ENCODE measurements at regions not wholly inside any gene's neighbourhood (a gene's known extent, or its start where the extent isn't known, plus 50 kb on each side); places are given as distances from the start of the nearest gene placed in this dataset.

GRCh38 chr12:77435446-77436091 lies 370.2 kb upstream of the E2F7 start:
- Histone ChIP-seq H3K36me3 (ENCODE audit: insufficient read depth, insufficient read length, low read length) (no peaks in the 10 kb centered on the region), H3K4me1 (ENCODE audit: insufficient read depth, insufficient read length) (no peaks in the 10 kb centered on the region), H3K27me3 (ENCODE audit: insufficient read depth, insufficient read length) (no peaks in the 10 kb centered on the region), H3K9me3 (ENCODE audit: insufficient read depth, low read length) (no peaks in the 10 kb centered on the region), H3K4me3 (ENCODE audit: insufficient read length, low read depth) (no peak overlapping the region), H3K9ac (ENCODE audit: insufficient read length, low read depth) (no peak overlapping the region)
- no peak for DNase-seq (ENCODE audit: low read depth, low spot score)
- TF ChIP-seq YY1 (IDR thresholded peaks at IDR 0.05; ENCODE audit: insufficient read depth, insufficient read length): no peak
- no peak for TF ChIP-seq ZNF274 (IDR thresholded peaks at IDR 0.05; ENCODE audit: low read depth, low read length)
- no peak for TF ChIP-seq SUZ12 (IDR thresholded peaks at IDR 0.05; ENCODE audit: extremely low read depth, insufficient read depth, insufficient read length)

GRCh38 chr12:77433799-77434198 lies 368.4 kb upstream of the E2F7 start:
- TF ChIP-seq ZNF274 (IDR thresholded peaks at IDR 0.05; ENCODE audit: low read depth, low read length): no peak
- no peak for TF ChIP-seq SUZ12 (IDR thresholded peaks at IDR 0.05; ENCODE audit: extremely low read depth, insufficient read depth, insufficient read length)
- no peak for TF ChIP-seq YY1 (IDR thresholded peaks at IDR 0.05; ENCODE audit: insufficient read depth, insufficient read length)

GRCh38 chr12:77429426-77429825 lies 364.1 kb upstream of the E2F7 start:
- no peak for TF ChIP-seq SUZ12 (IDR thresholded peaks at IDR 0.05; ENCODE audit: extremely low read depth, insufficient read depth, insufficient read length)
- TF ChIP-seq YY1 (IDR thresholded peaks at IDR 0.05; ENCODE audit: insufficient read depth, insufficient read length): no peak
- no peak for TF ChIP-seq ZNF274 (IDR thresholded peaks at IDR 0.05; ENCODE audit: low read depth, low read length)
- no peaks in the 10 kb centered on the region for H3K4me1 ChIP-seq (ENCODE audit: insufficient read depth, insufficient read length)
- no peak for DNase-seq (ENCODE audit: low read depth, low spot score)
- H3K27me3 ChIP-seq (ENCODE audit: insufficient read depth, insufficient read length): no peaks in the 10 kb centered on the region
- no peaks in the 10 kb centered on the region for H3K36me3 ChIP-seq (ENCODE audit: insufficient read depth, insufficient read length, low read length)
- H3K9ac ChIP-seq (ENCODE audit: insufficient read length, low read depth): no peak overlapping the region
- H3K9me3 ChIP-seq (ENCODE audit: insufficient read depth, low read length): no peaks in the 10 kb centered on the region
- H3K4me3 ChIP-seq (ENCODE audit: insufficient read length, low read depth): no peak overlapping the region

More at GRCh38 chr12:77433799-77434198, 368.4 kb upstream of the E2F7 start:
- Histone ChIP-seq H3K9ac (ENCODE audit: insufficient read length, low read depth) (no peak overlapping the region), H3K36me3 (ENCODE audit: insufficient read depth, insufficient read length, low read length) (no peaks in the 10 kb centered on the region), H3K9me3 (ENCODE audit: insufficient read depth, low read length) (no peaks in the 10 kb centered on the region), H3K27me3 (ENCODE audit: insufficient read depth, insufficient read length) (no peaks in the 10 kb centered on the region), H3K4me1 (ENCODE audit: insufficient read depth, insufficient read length) (no peaks in the 10 kb centered on the region), H3K4me3 (ENCODE audit: insufficient read length, low read depth) (no peak overlapping the region)
- DNase-seq (ENCODE audit: low read depth, low spot score): no peak

GRCh38 chr12:77421152-77421551 lies 355.8 kb upstream of the E2F7 start:
- Histone ChIP-seq H3K4me1 (ENCODE audit: insufficient read depth, insufficient read length) (no peaks in the 10 kb centered on the region), H3K9me3 (ENCODE audit: insufficient read depth, low read length) (no peaks in the 10 kb centered on the region), H3K4me3 (ENCODE audit: insufficient read length, low read depth) (no peak overlapping the region), H3K36me3 (ENCODE audit: insufficient read depth, insufficient read length, low read length) (no peaks in the 10 kb centered on the region), H3K9ac (ENCODE audit: insufficient read length, low read depth) (no peak overlapping the region), H3K27me3 (ENCODE audit: insufficient read depth, insufficient read length) (no peaks in the 10 kb centered on the region)
- TF ChIP-seq ZNF274 (IDR thresholded peaks at IDR 0.05; ENCODE audit: low read depth, low read length) (no peak), SUZ12 (IDR thresholded peaks at IDR 0.05; ENCODE audit: extremely low read depth, insufficient read depth, insufficient read length) (no peak)
- no peak for DNase-seq (ENCODE audit: low read depth, low spot score)

GRCh38 chr12:77409551-77409950 lies 344.2 kb upstream of the E2F7 start:
- H3K36me3 ChIP-seq (ENCODE audit: insufficient read depth, insufficient read length, low read length): no peaks in the 10 kb centered on the region
- H3K4me3 ChIP-seq (ENCODE audit: insufficient read length, low read depth): no peak overlapping the region
- DNase-seq (ENCODE audit: low read depth, low spot score): no peak
- TF ChIP-seq YY1 (IDR thresholded peaks at IDR 0.05; ENCODE audit: insufficient read depth, insufficient read length): no peak
- no peak for TF ChIP-seq SUZ12 (IDR thresholded peaks at IDR 0.05; ENCODE audit: extremely low read depth, insufficient read depth, insufficient read length)
- TF ChIP-seq ZNF274 (IDR thresholded peaks at IDR 0.05; ENCODE audit: low read depth, low read length): no peak
- H3K4me1 ChIP-seq (ENCODE audit: insufficient read depth, insufficient read length): no peaks in the 10 kb centered on the region
- H3K9me3 ChIP-seq (ENCODE audit: insufficient read depth, low read length): no peaks in the 10 kb centered on the region
- H3K9ac ChIP-seq (ENCODE audit: insufficient read length, low read depth): no peak overlapping the region
- H3K27me3 ChIP-seq (ENCODE audit: insufficient read depth, insufficient read length): no peaks in the 10 kb centered on the region

- no peaks in the 10 kb centered on the region for H3K4me1 ChIP-seq (ENCODE audit: insufficient read depth, insufficient read length)
- no peak overlapping the region for H3K9ac ChIP-seq (ENCODE audit: insufficient read length, low read depth)
- DNase-seq (ENCODE audit: low read depth, low spot score): no peak
- no peaks in the 10 kb centered on the region for H3K9me3 ChIP-seq (ENCODE audit: insufficient read depth, low read length)
- H3K36me3 ChIP-seq (ENCODE audit: insufficient read depth, insufficient read length, low read length): no peaks in the 10 kb centered on the region
- no peaks in the 10 kb centered on the region for H3K27me3 ChIP-seq (ENCODE audit: insufficient read depth, insufficient read length)
- TF ChIP-seq ZNF274 (IDR thresholded peaks at IDR 0.05; ENCODE audit: low read depth, low read length) (no peak), SUZ12 (IDR thresholded peaks at IDR 0.05; ENCODE audit: extremely low read depth, insufficient read depth, insufficient read length) (no peak), YY1 (IDR thresholded peaks at IDR 0.05; ENCODE audit: insufficient read depth, insufficient read length) (no peak)
- H3K4me3 ChIP-seq (ENCODE audit: insufficient read length, low read depth): no peak overlapping the region
Measured at GRCh38 chr12:77407931-77408330, 342.6 kb upstream of the E2F7 start.

GRCh38 chr12:77406219-77406905 lies 341.0 kb upstream of the E2F7 start:
- no peaks in the 10 kb centered on the region for H3K27me3 ChIP-seq (ENCODE audit: insufficient read depth, insufficient read length)
- no peaks in the 10 kb centered on the region for H3K36me3 ChIP-seq (ENCODE audit: insufficient read depth, insufficient read length, low read length)
- H3K9me3 ChIP-seq (ENCODE audit: insufficient read depth, low read length): no peaks in the 10 kb centered on the region
- no peak overlapping the region for H3K4me3 ChIP-seq (ENCODE audit: insufficient read length, low read depth)
- no peaks in the 10 kb centered on the region for H3K4me1 ChIP-seq (ENCODE audit: insufficient read depth, insufficient read length)
- no peak for DNase-seq (ENCODE audit: low read depth, low spot score)
- TF ChIP-seq SUZ12 (IDR thresholded peaks at IDR 0.05; ENCODE audit: extremely low read depth, insufficient read depth, insufficient read length) (no peak), ZNF274 (IDR thresholded peaks at IDR 0.05; ENCODE audit: low read depth, low read length) (no peak), YY1 (IDR thresholded peaks at IDR 0.05; ENCODE audit: insufficient read depth, insufficient read length) (no peak)
- H3K9ac ChIP-seq (ENCODE audit: insufficient read length, low read depth): no peak overlapping the region

All from NT2/D1 (cell line).